Keratinocyte (primary cell): ENCODE measurements at regions not wholly inside any gene's neighbourhood (a gene's known extent, or its start where the extent isn't known, plus 50 kb on each side); places are given as distances from the start of the nearest gene placed in this dataset.

ENCODE experiments used
- DNase-seq: peaks from one replicate; pipeline ENCODE4 v3.0.0-alpha.2; 2011; ENCODE audit warnings: low read depth, missing footprints, low spot score
- FAIRE-seq: peaks from 2 replicates; lab custom pipeline; 2011; peaks lifted over from hg19 to GRCh38; lab: Jason Lieb, UNC
- H2AFZ ChIP-seq: 2 replicates; pipeline ENCODE4 v1.6.0; 2012; ENCODE audit warnings: low read length, control low read depth, inconsistent platforms; ENCODE audit not compliant: control insufficient read depth
- H3K27ac ChIP-seq: 2 replicates; pipeline ENCODE4 v1.5.1; 2011; ENCODE audit warnings: low read length; ENCODE audit not compliant: control insufficient read depth, insufficient read depth
- H3K27me3 ChIP-seq: 3 replicates; pipeline ENCODE4 v1.6.0; 2011; ENCODE audit warnings: low read length; ENCODE audit not compliant: control insufficient read depth, insufficient read depth; ENCODE audit errors: extremely low read depth
- H3K36me3 ChIP-seq, 2 experiments: 2 replicates in 1 of 2; 3 replicates in 1 of 2; pipeline ENCODE4 v1.5.1; 2011; ENCODE audit warnings: low read length in 2 of 2, mild to moderate bottlenecking in 1 of 2; ENCODE audit not compliant: control insufficient read depth in 2 of 2, insufficient read depth in 2 of 2; ENCODE audit errors: extremely low read depth in 1 of 2
- H3K4me1 ChIP-seq: 3 replicates; pipeline ENCODE4 v1.5.1; 2011; ENCODE audit warnings: low read length; ENCODE audit not compliant: control insufficient read depth, insufficient read depth; ENCODE audit errors: extremely low read depth
- H3K4me2 ChIP-seq: 3 replicates; pipeline ENCODE4 v1.6.0; 2011; ENCODE audit warnings: low read depth, low read length; ENCODE audit not compliant: control insufficient read depth, insufficient read depth; ENCODE audit errors: extremely low read depth
- H3K4me3 ChIP-seq, 3 experiments: fragments of 200-600 bp in 1 of 3; sonication (generic) in 1 of 3; 2 replicates in 2 of 3; 3 replicates in 1 of 3; pipeline ENCODE4 v1.5.1; 2011 to 2016; ENCODE audit warnings: low read length in 3 of 3, mild to moderate bottlenecking in 3 of 3, control low read depth in 2 of 3, inconsistent platforms in 1 of 3, low read depth in 1 of 3, mixed read lengths in 1 of 3, mixed run types in 1 of 3, moderate library complexity in 1 of 3; ENCODE audit not compliant: control insufficient read depth in 2 of 3, insufficient read depth in 2 of 3; ENCODE audit errors: extremely low read depth in 1 of 3
- H3K79me2 ChIP-seq: 2 replicates; pipeline ENCODE4 v1.6.0; 2012; ENCODE audit warnings: low read length; ENCODE audit not compliant: control insufficient read depth, insufficient read depth
- H3K9ac ChIP-seq: 3 replicates; pipeline ENCODE4 v1.6.0; 2011; ENCODE audit warnings: low read length; ENCODE audit not compliant: control insufficient read depth, insufficient read depth; ENCODE audit errors: extremely low read depth
- H3K9me1 ChIP-seq: 3 replicates; pipeline ENCODE4 v1.6.0; 2011; ENCODE audit warnings: low read length; ENCODE audit not compliant: control insufficient read depth, insufficient read depth; ENCODE audit errors: extremely low read depth
- H3K9me3 ChIP-seq: 2 replicates; pipeline ENCODE4 v1.5.1; 2012; ENCODE audit warnings: low read depth, low read length; ENCODE audit not compliant: control insufficient read depth
- H4K20me1 ChIP-seq: 3 replicates; pipeline ENCODE4 v1.6.0; 2011; ENCODE audit warnings: low read length; ENCODE audit not compliant: control insufficient read depth, insufficient read depth; ENCODE audit errors: extremely low read depth
- CTCF ChIP-seq, 3 experiments: IDR thresholded peaks in 1 of 3; conservative IDR thresholded peaks in 1 of 3; optimal IDR thresholded peaks in 1 of 3; 2 replicates in 2 of 3; 3 replicates in 1 of 3; pipeline versions ENCODE3 to v1.5.1; 2011; ENCODE audit warnings: low read length in 3 of 3, mild to moderate bottlenecking in 3 of 3, moderate library complexity in 2 of 3, control low read depth in 1 of 3, inconsistent platforms in 1 of 3; ENCODE audit not compliant: insufficient read depth in 2 of 3; ENCODE audit errors: extremely low read depth in 1 of 3
- EZH2 ChIP-seq: IDR thresholded peaks from one replicate; pipeline ENCODE4 v1.6.1; 2012; ENCODE audit warnings: inconsistent platforms, mild to moderate bottlenecking, low read length, moderate library complexity
- dilution Hi-C: fragments of 300-500 bp; cut with MboI; formaldehyde crosslinking; loops from one replicate; pipeline ENCODE4 v1.7.0; 2020; ENCODE audit warnings: low sequenced_read_pairs; ENCODE audit not compliant: extremely low pct_ligation_motif_present

DNA sequence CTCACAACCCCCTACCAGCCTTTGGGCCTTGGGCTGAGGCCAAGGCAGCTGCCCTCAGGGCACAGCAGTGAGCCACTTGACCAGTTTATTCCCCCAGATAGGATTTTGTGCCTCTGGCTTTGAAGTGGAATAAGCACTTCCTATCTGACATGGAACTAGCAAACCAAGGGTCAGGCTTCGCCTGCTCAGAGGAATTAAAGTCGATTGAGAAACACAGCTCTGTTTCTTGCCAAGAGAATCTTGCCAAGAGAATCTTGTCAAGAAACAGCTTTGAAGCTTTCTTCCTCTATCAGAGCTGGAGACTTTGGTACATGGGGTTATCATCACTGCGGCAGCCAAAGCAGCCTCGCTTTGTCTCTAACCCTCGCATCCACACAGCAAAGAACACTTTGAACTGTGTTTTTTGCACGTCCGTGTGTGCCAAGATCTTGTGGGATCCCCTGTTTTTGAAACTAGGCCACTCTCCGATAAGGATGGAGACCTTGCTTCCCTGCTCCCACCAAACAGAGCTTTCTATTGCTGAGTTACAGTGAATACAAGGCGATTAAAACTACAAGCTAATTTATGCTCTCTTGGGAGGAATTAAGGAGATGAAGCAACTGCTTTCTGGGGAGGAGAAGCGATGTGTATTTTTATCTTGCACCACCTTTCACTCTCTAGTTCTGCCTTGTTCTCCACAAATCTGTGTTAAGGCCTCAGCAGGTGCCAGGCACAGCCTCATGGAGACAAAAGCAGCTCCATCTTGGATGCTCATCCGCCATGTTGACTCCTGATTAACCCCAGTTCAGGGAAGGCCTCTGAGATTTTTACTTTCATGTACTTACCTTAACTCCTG lies 67.3 kb downstream of the RHOU start:
- Histone ChIP-seq H3K36me3 (no peaks in the 10 kb centered on the region), H3K79me2 (no peaks in the 10 kb centered on the region), H2AFZ (no peak overlapping the region), H3K4me3 (no peak overlapping the region), H3K9me1 (no peaks in the 10 kb centered on the region), H3K27me3 (peaks cover 9% of the 10 kb centered on the region), H3K4me1 (no peaks in the 10 kb centered on the region), H3K27ac (no peak overlapping the region), H3K9me3 (no peaks in the 10 kb centered on the region), H3K9ac (no peak overlapping the region), H3K4me2 (no peak overlapping the region), H4K20me1 (no peaks in the 10 kb centered on the region)
- DNase-seq (no peak), FAIRE-seq (no peak)
- dilution Hi-C loops = no loop called here
- no peak for TF ChIP-seq CTCF (optimal IDR thresholded peaks at IDR 0.05 in 1 of 3, IDR thresholded peaks at IDR 0.05 in 1 of 3, conservative IDR thresholded peaks at IDR 0.05 in 1 of 3; ENCODE audit: extremely low read depth in 1 of 3, insufficient read depth in 2 of 3, low read length in 3 of 3)
- TF ChIP-seq EZH2 = no peak

DNA sequence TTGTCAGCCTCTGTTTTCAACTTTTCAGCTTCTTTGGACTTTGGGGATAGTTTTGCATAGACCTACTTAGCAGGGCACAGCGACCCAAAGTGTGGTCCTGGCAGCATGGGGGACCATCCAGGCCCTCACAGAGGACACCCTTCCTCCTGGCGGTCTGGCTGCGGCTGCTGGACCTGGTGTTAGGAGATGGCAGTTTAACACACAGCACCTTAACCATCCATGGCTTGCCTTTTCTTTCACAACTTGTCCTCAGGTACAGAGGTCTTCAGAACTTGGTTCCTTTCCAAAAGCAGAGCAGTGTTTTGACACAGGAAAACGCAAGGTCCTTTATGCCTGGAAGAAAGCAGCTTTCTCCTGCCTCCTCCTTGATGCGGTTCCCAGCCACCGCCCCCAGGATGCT lies 68.1 kb downstream of the RHOU start:
- no peaks in the 10 kb centered on the region for H4K20me1 ChIP-seq
- TF ChIP-seq CTCF (optimal IDR thresholded peaks at IDR 0.05 in 1 of 3, IDR thresholded peaks at IDR 0.05 in 1 of 3, conservative IDR thresholded peaks at IDR 0.05 in 1 of 3; ENCODE audit: extremely low read depth in 1 of 3, insufficient read depth in 2 of 3, low read length in 3 of 3) (no peak), EZH2 (no peak)
- no peak overlapping the region for H2AFZ ChIP-seq
- H3K27me3 ChIP-seq = peaks cover 9% of the 10 kb centered on the region
- H3K36me3 ChIP-seq = no peaks in the 10 kb centered on the region
- FAIRE-seq (no peak), DNase-seq (no peak)
- no peak overlapping the region for H3K9ac ChIP-seq
- H3K4me1 ChIP-seq = no peaks in the 10 kb centered on the region
- H3K27ac ChIP-seq = no peak overlapping the region
- H3K4me3 ChIP-seq = no peak overlapping the region
- no peaks in the 10 kb centered on the region for H3K9me1 ChIP-seq
- no peak overlapping the region for H3K4me2 ChIP-seq
- H3K9me3 ChIP-seq = no peaks in the 10 kb centered on the region
- dilution Hi-C loops = no loop called here
- H3K79me2 ChIP-seq = no peaks in the 10 kb centered on the region
